Astrocyte of the cerebellum (primary cell): ENCODE measurements at regions not wholly inside any gene's neighbourhood (a gene's known extent, or its start where the extent isn't known, plus 50 kb on each side); places are given as distances from the start of the nearest gene placed in this dataset.

ENCODE experiments used
- DNase-seq: peaks from one replicate; pipeline ENCODE4 v3.0.0-alpha.2; 2011; ENCODE audit warnings: low read depth
- H3K4me3 ChIP-seq: 2 replicates; pipeline ENCODE4 v1.5.1; 2011; ENCODE audit warnings: mild to moderate bottlenecking, low read depth, low read length, moderate library complexity
- CTCF ChIP-seq: IDR thresholded peaks from 2 replicates; pipeline ENCODE4 v1.5.1; 2012; ENCODE audit warnings: low read length, low read depth, moderate library complexity, mild to moderate bottlenecking; ENCODE audit errors: missing control alignments
- in situ Hi-C: cut with HindIII; loops from 2 replicates; pipeline ENCODE4 v1.10.0; 2017; ENCODE audit warnings: low sequenced_read_pairs

GRCh38 chr6:65964261-65964660 lies 257.2 kb upstream of the EYS start:
- H3K4me3 ChIP-seq = no peak overlapping the region
- DNase-seq = no peak
- TF ChIP-seq CTCF = no peak
- in situ Hi-C loops = no loop called here

- H3K4me3 ChIP-seq = no peak overlapping the region
- in situ Hi-C loops = no loop called here
- TF ChIP-seq CTCF = no peak
- DNase-seq = no peak
Measured at GRCh38 chr6:65955034-65955433, 248.0 kb upstream of the EYS start.

GRCh38 chr6:65948062-65948461 lies 241.0 kb upstream of the EYS start:
- no peak overlapping the region for H3K4me3 ChIP-seq

GRCh38 chr6:65943548-65943947 lies 236.5 kb upstream of the EYS start:
- DNase-seq = no peak
- H3K4me3 ChIP-seq = no peak overlapping the region
- no peak for TF ChIP-seq CTCF
- in situ Hi-C loops = no loop called here

More at GRCh38 chr6:65948062-65948461, 241.0 kb upstream of the EYS start:
- DNase-seq = no peak
- in situ Hi-C loops = no loop called here
- no peak for TF ChIP-seq CTCF

- in situ Hi-C loops = no loop called here
- TF ChIP-seq CTCF = no peak
- no peak for DNase-seq
- no peak overlapping the region for H3K4me3 ChIP-seq
Measured at GRCh38 chr6:65943051-65943450, 236.0 kb upstream of the EYS start.

GRCh38 chr6:65938000-65938399 lies 231.0 kb upstream of the EYS start:
- DNase-seq = no peak
- no peak overlapping the region for H3K4me3 ChIP-seq
- in situ Hi-C loops = no loop called here
- TF ChIP-seq CTCF = no peak

- no peak for DNase-seq
- H3K4me3 ChIP-seq = no peak overlapping the region
- no peak for TF ChIP-seq CTCF
- in situ Hi-C loops = no loop called here
Measured at GRCh38 chr6:65935412-65935811, 228.4 kb upstream of the EYS start.
